SU-DHL-6 (cell line): ENCODE measurements at regions not wholly inside any gene's neighbourhood (a gene's known extent, or its start where the extent isn't known, plus 50 kb on each side); places are given as distances from the start of the nearest gene placed in this dataset.

ENCODE experiments used
- EZH2phosphoT487 ChIP-seq: fragments of 200-600 bp; sonication (generic), shearing (Covaris generic); conservative IDR thresholded peaks from 2 replicates; pipeline ENCODE4 v1.6.1; 2018; ENCODE audit warnings: mild to moderate bottlenecking, antibody characterized with exemption, low read length, moderate library complexity, mixed read lengths
- TF ChIP-seq, protein P1 (sequence below): fragments of 200-600 bp; sonication (generic); IDR thresholded peaks from one replicate; pipeline ENCODE4 v1.5.1; 2017; ENCODE audit warnings: antibody characterized with exemption, mild to moderate bottlenecking, low read length, moderate library complexity; ENCODE audit not compliant: insufficient read depth, poor library complexity, severe bottlenecking

GRCh38 chr5:117299936-117300328 is 725.3 kb upstream of the SEMA6A start:
- TF ChIP-seq, protein P1, sequence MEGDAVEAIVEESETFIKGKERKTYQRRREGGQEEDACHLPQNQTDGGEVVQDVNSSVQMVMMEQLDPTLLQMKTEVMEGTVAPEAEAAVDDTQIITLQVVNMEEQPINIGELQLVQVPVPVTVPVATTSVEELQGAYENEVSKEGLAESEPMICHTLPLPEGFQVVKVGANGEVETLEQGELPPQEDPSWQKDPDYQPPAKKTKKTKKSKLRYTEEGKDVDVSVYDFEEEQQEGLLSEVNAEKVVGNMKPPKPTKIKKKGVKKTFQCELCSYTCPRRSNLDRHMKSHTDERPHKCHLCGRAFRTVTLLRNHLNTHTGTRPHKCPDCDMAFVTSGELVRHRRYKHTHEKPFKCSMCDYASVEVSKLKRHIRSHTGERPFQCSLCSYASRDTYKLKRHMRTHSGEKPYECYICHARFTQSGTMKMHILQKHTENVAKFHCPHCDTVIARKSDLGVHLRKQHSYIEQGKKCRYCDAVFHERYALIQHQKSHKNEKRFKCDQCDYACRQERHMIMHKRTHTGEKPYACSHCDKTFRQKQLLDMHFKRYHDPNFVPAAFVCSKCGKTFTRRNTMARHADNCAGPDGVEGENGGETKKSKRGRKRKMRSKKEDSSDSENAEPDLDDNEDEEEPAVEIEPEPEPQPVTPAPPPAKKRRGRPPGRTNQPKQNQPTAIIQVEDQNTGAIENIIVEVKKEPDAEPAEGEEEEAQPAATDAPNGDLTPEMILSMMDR: no peak
- no peak for TF ChIP-seq EZH2phosphoT487
